Chondrocyte (in vitro differentiated cells): ENCODE measurements at regions not wholly inside any gene's neighbourhood (a gene's known extent, or its start where the extent isn't known, plus 50 kb on each side); places are given as distances from the start of the nearest gene placed in this dataset.

Experiments
- DNase-seq: peaks from one replicate; pipeline ENCODE4 v3.0.0; 2021; ENCODE audit warnings: mixed read lengths, low spot score
- H3K27ac Mint-ChIP-seq: one replicate; pipeline ENCODE4 v1.8.0; 2021; ENCODE audit warnings: mild to moderate bottlenecking, moderate library complexity, mixed read lengths; ENCODE audit not compliant: unreplicated experiment
- H3K27me3 Mint-ChIP-seq: 2 replicates; pipeline ENCODE4 v1.8.0; 2021; ENCODE audit warnings: low read depth, mixed read lengths
- H3K36me3 Mint-ChIP-seq: 2 replicates; pipeline ENCODE4 v1.8.0; 2021; ENCODE audit warnings: low read depth, mixed read lengths
- H3K4me1 Mint-ChIP-seq: 2 replicates; pipeline ENCODE4 v1.8.0; 2021; ENCODE audit warnings: low read depth, mild to moderate bottlenecking, mixed read lengths
- H3K4me3 Mint-ChIP-seq: one replicate; pipeline ENCODE4 v1.8.0; 2021; ENCODE audit warnings: mild to moderate bottlenecking, moderate library complexity, mixed read lengths; ENCODE audit not compliant: unreplicated experiment
- H3K9me3 Mint-ChIP-seq: 2 replicates; pipeline ENCODE4 v1.8.0; 2021; ENCODE audit warnings: low read depth, mixed read lengths
- CTCF ChIP-seq: fragments of 200-600 bp; sonication (generic); IDR thresholded peaks from 2 replicates; pipeline ENCODE4 v1.5.0; 2021; ENCODE audit warnings: antibody characterized with exemption, mild to moderate bottlenecking, moderate library complexity

DNA sequence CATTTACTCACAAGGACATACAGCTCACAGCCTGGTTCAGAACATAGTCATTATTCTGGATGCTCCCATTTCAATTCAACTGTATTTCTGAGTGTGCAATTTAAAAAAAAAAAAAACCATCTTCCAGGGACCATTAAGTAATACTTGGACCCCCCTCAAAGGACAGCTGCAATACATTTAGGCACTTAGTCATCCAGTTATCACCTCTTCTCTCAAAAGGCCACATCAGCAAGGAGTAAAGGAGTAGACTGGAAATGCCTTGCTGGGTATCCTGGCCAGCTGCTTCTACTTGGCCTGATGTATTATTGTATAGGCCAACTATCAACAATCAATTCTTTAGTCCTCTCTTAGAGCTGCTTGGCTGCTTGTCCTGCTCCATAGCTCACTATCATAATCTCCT lies 211.4 kb upstream of the SETMAR start:
- Mint-ChIP-seq H3K4me1 (no peaks in the 10 kb centered on the region), H3K9me3 (no peaks in the 10 kb centered on the region), H3K27me3 (peaks cover 4% of the 10 kb centered on the region), H3K4me3 (no peak overlapping the region), H3K36me3 (no peaks in the 10 kb centered on the region), H3K27ac (no peak overlapping the region)
- TF ChIP-seq CTCF = no peak
- DNase-seq = no peak

DNA sequence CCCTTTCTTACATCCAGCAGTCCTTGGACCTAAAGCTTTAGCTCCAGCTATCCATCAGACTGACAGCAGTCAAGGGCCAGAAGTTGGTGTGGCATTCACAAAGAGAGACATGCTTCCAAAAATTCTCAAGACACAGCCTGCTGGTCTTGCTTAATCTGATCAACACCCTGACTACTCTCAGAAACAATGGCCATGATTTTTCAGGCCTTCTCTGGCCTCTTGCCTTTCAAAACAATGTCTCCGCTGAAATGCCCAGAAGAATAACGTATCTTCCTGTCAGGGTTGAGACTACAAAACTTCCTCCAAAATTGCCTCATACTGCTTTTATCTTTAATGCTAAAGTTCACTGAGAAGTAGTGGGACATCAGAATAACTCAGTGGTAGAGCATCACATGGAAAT lies 205.4 kb upstream of the SETMAR start:
- Mint-ChIP-seq H3K27ac (no peak overlapping the region), H3K4me1 (no peaks in the 10 kb centered on the region), H3K9me3 (peaks cover 15% of the 10 kb centered on the region), H3K36me3 (no peaks in the 10 kb centered on the region), H3K4me3 (no peak overlapping the region), H3K27me3 (peaks cover 4% of the 10 kb centered on the region)
- no peak for TF ChIP-seq CTCF
- DNase-seq = no peak

DNA sequence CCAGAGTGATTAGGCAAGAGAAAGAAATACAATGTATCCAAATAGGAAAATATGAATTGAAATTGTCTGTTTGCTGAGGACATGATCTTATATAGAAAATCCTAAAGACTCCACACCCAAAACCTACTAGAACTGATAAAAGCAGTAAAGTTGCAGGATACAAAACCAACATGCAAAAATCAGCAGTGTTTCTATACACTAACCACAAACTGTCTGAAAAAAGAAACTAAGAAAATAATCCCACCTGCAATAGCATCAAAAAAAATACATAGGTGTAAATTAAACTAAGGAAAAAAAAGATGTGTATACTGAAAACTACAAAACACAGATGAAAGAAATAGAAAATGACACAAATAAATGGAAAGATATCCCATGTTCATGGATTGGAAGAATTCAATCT lies 203.6 kb upstream of the SETMAR start:
- Mint-ChIP-seq H3K4me1 (no peaks in the 10 kb centered on the region), H3K36me3 (no peaks in the 10 kb centered on the region), H3K4me3 (no peak overlapping the region), H3K27ac (no peak overlapping the region), H3K9me3 (peaks cover 15% of the 10 kb centered on the region), H3K27me3 (no peaks in the 10 kb centered on the region)
- no peak for TF ChIP-seq CTCF
- no peak for DNase-seq

- no peak for DNase-seq
- no peaks in the 10 kb centered on the region for H3K36me3 Mint-ChIP-seq
- H3K27me3 Mint-ChIP-seq = no peaks in the 10 kb centered on the region
- peak; percentile 28 for TF ChIP-seq CTCF
- H3K4me3 Mint-ChIP-seq = no peak overlapping the region
- H3K27ac Mint-ChIP-seq = no peak overlapping the region
- H3K9me3 Mint-ChIP-seq = peaks cover 5% of the 10 kb centered on the region
- H3K4me1 Mint-ChIP-seq = no peaks in the 10 kb centered on the region
Observed at GRCh38 chr3:4107430-4107829, 195.7 kb upstream of the SETMAR start.

- Mint-ChIP-seq H3K36me3 (no peaks in the 10 kb centered on the region), H3K4me1 (no peaks in the 10 kb centered on the region), H3K9me3 (peaks cover 5% of the 10 kb centered on the region), H3K27me3 (no peaks in the 10 kb centered on the region), H3K27ac (no peak overlapping the region), H3K4me3 (no peak overlapping the region)
- DNase-seq = no peak
- TF ChIP-seq CTCF = no peak
Observed at GRCh38 chr3:4113811-4114522, 189.2 kb upstream of the SETMAR start.
